Nephron progenitor cell (in vitro differentiated cells): ENCODE measurements at regions not wholly inside any gene's neighbourhood (a gene's known extent, or its start where the extent isn't known, plus 50 kb on each side); places are given as distances from the start of the nearest gene placed in this dataset.
A peak's percentile ranks its signal among the peaks of the same experiment; 100 is the strongest.
"Not testable (repeated sequence)": the region's sequence is repeated elsewhere in the genome, so short reads cannot be mapped to it uniquely, and the experiment has no call there.

Experiments
- DNase-seq: peaks from one replicate; pipeline ENCODE4 v3.0.0; 2021
- H3K27ac Mint-ChIP-seq: 2 replicates; pipeline ENCODE4 v1.8.0; 2021; ENCODE audit warnings: mild to moderate bottlenecking, moderate library complexity, mixed read lengths
- H3K27me3 Mint-ChIP-seq: 2 replicates; pipeline ENCODE4 v1.8.0; 2021; ENCODE audit warnings: mild to moderate bottlenecking, low read depth, mixed read lengths; ENCODE audit not compliant: poor library complexity
- H3K36me3 Mint-ChIP-seq: 2 replicates; pipeline ENCODE4 v1.8.0; 2021; ENCODE audit warnings: low read depth, mixed read lengths
- H3K4me1 Mint-ChIP-seq: 2 replicates; pipeline ENCODE4 v1.8.0; 2021; ENCODE audit warnings: mixed read lengths
- H3K4me3 Mint-ChIP-seq: 2 replicates; pipeline ENCODE4 v1.8.0; 2021; ENCODE audit warnings: mild to moderate bottlenecking, moderate library complexity, mixed read lengths
- H3K9me3 Mint-ChIP-seq: 2 replicates; pipeline ENCODE4 v1.8.0; 2021; ENCODE audit warnings: mild to moderate bottlenecking, moderate library complexity, mixed read lengths
- TF ChIP-seq, protein P1 (sequence below): fragments of 200-600 bp; sonication (generic); IDR thresholded peaks from 2 replicates; pipeline ENCODE4 v1.5.0; 2021; ENCODE audit warnings: antibody characterized with exemption

- no peak for DNase-seq
- Mint-ChIP-seq H3K27me3 (peaks cover 10% of the 10 kb centered on the region), H3K9me3 (peaks cover 21% of the 10 kb centered on the region), H3K4me1 (peaks cover 7% of the 10 kb centered on the region), H3K36me3 (no peaks in the 10 kb centered on the region), H3K27ac (no peak overlapping the region), H3K4me3 (no peak overlapping the region)
- TF ChIP-seq, protein P1, sequence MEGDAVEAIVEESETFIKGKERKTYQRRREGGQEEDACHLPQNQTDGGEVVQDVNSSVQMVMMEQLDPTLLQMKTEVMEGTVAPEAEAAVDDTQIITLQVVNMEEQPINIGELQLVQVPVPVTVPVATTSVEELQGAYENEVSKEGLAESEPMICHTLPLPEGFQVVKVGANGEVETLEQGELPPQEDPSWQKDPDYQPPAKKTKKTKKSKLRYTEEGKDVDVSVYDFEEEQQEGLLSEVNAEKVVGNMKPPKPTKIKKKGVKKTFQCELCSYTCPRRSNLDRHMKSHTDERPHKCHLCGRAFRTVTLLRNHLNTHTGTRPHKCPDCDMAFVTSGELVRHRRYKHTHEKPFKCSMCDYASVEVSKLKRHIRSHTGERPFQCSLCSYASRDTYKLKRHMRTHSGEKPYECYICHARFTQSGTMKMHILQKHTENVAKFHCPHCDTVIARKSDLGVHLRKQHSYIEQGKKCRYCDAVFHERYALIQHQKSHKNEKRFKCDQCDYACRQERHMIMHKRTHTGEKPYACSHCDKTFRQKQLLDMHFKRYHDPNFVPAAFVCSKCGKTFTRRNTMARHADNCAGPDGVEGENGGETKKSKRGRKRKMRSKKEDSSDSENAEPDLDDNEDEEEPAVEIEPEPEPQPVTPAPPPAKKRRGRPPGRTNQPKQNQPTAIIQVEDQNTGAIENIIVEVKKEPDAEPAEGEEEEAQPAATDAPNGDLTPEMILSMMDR: no peak
Observed at GRCh38 chr6:105519954-105520353, 117.1 kb upstream of the PREP start.

- DNase-seq, H3K36me3 Mint-ChIP-seq, H3K4me3 Mint-ChIP-seq, H3K27me3 Mint-ChIP-seq, H3K27ac Mint-ChIP-seq: not testable (repeated sequence)
- Mint-ChIP-seq H3K9me3 (peaks cover 21% of the 10 kb centered on the region), H3K4me1 (peaks cover 15% of the 10 kb centered on the region)
Observed at GRCh38 chr6:105518993-105519392, 116.1 kb upstream of the PREP start.

DNA sequence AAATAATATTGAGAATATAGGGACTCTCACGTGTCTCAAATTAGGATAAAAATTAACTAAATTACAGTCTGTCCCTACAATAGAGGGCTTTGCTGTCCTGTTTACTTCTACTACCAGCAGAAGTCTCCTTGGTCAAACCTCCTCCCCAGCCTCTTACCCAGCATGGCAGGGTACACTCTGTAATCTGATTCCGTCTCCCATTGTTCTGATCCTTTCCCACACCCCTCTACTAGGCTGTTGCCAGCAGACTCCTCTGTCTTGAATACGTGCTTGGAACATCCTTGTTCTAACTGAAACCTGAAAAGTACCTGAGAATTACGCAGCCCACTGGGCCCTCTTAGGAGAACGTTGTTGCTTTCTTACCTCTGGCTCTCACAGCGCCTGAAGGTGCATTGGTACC lies 112.2 kb upstream of the PREP start:
- peaks cover 21% of the 10 kb centered on the region for H3K9me3 Mint-ChIP-seq
- H3K36me3 Mint-ChIP-seq: no peaks in the 10 kb centered on the region
- no peak overlapping the region for H3K4me3 Mint-ChIP-seq
- H3K4me1 Mint-ChIP-seq: peaks cover 19% of the 10 kb centered on the region
- TF ChIP-seq, protein P1: no peak
- DNase-seq: no peak
- peaks cover 7% of the 10 kb centered on the region for H3K27me3 Mint-ChIP-seq
- peak overlapping the region; percentile 70 for H3K27ac Mint-ChIP-seq

- DNase-seq: no peak
- H3K27me3 Mint-ChIP-seq: peaks cover 7% of the 10 kb centered on the region
- H3K36me3 Mint-ChIP-seq: no peaks in the 10 kb centered on the region
- H3K27ac Mint-ChIP-seq: peak overlapping the region; percentile 20
- no peak overlapping the region for H3K4me3 Mint-ChIP-seq
- peaks cover 21% of the 10 kb centered on the region for H3K9me3 Mint-ChIP-seq
- TF ChIP-seq, protein P1: no peak
- H3K4me1 Mint-ChIP-seq: peaks cover 26% of the 10 kb centered on the region
Observed at GRCh38 chr6:105514306-105514705, 111.4 kb upstream of the PREP start.

- H3K9me3 Mint-ChIP-seq: peaks cover 5% of the 10 kb centered on the region
- peaks cover 39% of the 10 kb centered on the region for H3K4me1 Mint-ChIP-seq
- no peaks in the 10 kb centered on the region for H3K36me3 Mint-ChIP-seq
- no peak overlapping the region for H3K4me3 Mint-ChIP-seq
- TF ChIP-seq, protein P1: no peak
- H3K27ac Mint-ChIP-seq: no peak overlapping the region
- no peaks in the 10 kb centered on the region for H3K27me3 Mint-ChIP-seq
- no peak for DNase-seq
Observed at GRCh38 chr6:105511639-105512038, 108.8 kb upstream of the PREP start.

- no peak overlapping the region for H3K27ac Mint-ChIP-seq
- peaks cover 39% of the 10 kb centered on the region for H3K4me1 Mint-ChIP-seq
- no peaks in the 10 kb centered on the region for H3K27me3 Mint-ChIP-seq
- no peak overlapping the region for H3K4me3 Mint-ChIP-seq
- DNase-seq: no peak
- H3K9me3 Mint-ChIP-seq: peaks cover 5% of the 10 kb centered on the region
- TF ChIP-seq, protein P1: no peak
- H3K36me3 Mint-ChIP-seq: no peaks in the 10 kb centered on the region
Observed at GRCh38 chr6:105510746-105511145, 107.9 kb upstream of the PREP start.
